PC-9 (cell line): ENCODE measurements at regions not wholly inside any gene's neighbourhood (a gene's known extent, or its start where the extent isn't known, plus 50 kb on each side); places are given as distances from the start of the nearest gene placed in this dataset.

Experiments used
- CTCF ChIP-seq: fragments of 200-600 bp; sonication (generic); conservative IDR thresholded peaks from 2 replicates; pipeline ENCODE4 v1.6.1; 2017; ENCODE audit warnings: mixed run types, antibody characterized with exemption, mild to moderate bottlenecking, moderate library complexity
- EZH2 ChIP-seq: fragments of 200-600 bp; sonication (generic); IDR thresholded peaks from 2 replicates; pipeline ENCODE4 v1.8.0; 2017; ENCODE audit warnings: antibody characterized with exemption, low read depth

GRCh38 chr6:41459738-41460137 is 86.4 kb upstream of the FOXP4 start:
- TF ChIP-seq CTCF, result no peak
- TF ChIP-seq EZH2, result no peak
